AG09309 (cell line): ENCODE measurements at regions not wholly inside any gene's neighbourhood (a gene's known extent, or its start where the extent isn't known, plus 50 kb on each side); places are given as distances from the start of the nearest gene placed in this dataset.
"Not testable (repeated sequence)": the region's sequence is repeated elsewhere in the genome, so short reads cannot be mapped to it uniquely, and the experiment has no call there.

Source experiments
- DNase-seq: peaks from one replicate; pipeline ENCODE4 v3.0.0-alpha.2; 2010; ENCODE audit warnings: low read depth
- H3K4me3 ChIP-seq: 2 replicates; pipeline ENCODE4 v1.5.1; 2011; ENCODE audit warnings: mild to moderate bottlenecking, low read depth, low read length, moderate library complexity; ENCODE audit not compliant: control insufficient read depth
- TF ChIP-seq, protein P1 (sequence below): IDR thresholded peaks from 2 replicates; pipeline ENCODE4 v1.5.1; 2011; ENCODE audit warnings: mild to moderate bottlenecking, low read depth, low read length, inconsistent platforms; ENCODE audit not compliant: insufficient read depth, control insufficient read depth; ENCODE audit errors: missing control alignments

DNA sequence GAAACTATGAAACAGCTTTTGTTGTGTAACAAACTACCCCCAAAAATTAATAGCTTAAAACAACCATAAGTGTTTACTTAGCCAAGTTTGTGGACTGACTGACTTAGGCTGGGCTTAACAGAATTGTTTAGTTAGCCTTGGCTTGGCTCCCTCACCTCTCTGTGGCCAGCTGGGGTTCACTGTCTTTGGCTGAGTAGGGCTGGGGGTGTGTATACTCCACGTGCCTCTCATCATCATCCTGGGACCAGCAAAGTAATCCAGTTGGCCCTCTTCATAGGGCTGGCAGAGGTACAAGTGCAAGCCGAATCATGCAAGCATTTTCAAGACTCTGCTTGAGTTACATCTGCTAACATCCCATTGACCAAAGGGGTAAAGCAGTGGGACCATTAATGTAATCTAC lies 252.3 kb downstream of the BRINP2 start:
- TF ChIP-seq, protein P1, sequence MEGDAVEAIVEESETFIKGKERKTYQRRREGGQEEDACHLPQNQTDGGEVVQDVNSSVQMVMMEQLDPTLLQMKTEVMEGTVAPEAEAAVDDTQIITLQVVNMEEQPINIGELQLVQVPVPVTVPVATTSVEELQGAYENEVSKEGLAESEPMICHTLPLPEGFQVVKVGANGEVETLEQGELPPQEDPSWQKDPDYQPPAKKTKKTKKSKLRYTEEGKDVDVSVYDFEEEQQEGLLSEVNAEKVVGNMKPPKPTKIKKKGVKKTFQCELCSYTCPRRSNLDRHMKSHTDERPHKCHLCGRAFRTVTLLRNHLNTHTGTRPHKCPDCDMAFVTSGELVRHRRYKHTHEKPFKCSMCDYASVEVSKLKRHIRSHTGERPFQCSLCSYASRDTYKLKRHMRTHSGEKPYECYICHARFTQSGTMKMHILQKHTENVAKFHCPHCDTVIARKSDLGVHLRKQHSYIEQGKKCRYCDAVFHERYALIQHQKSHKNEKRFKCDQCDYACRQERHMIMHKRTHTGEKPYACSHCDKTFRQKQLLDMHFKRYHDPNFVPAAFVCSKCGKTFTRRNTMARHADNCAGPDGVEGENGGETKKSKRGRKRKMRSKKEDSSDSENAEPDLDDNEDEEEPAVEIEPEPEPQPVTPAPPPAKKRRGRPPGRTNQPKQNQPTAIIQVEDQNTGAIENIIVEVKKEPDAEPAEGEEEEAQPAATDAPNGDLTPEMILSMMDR = no peak
- no peak overlapping the region for H3K4me3 ChIP-seq
- no peak for DNase-seq

DNA sequence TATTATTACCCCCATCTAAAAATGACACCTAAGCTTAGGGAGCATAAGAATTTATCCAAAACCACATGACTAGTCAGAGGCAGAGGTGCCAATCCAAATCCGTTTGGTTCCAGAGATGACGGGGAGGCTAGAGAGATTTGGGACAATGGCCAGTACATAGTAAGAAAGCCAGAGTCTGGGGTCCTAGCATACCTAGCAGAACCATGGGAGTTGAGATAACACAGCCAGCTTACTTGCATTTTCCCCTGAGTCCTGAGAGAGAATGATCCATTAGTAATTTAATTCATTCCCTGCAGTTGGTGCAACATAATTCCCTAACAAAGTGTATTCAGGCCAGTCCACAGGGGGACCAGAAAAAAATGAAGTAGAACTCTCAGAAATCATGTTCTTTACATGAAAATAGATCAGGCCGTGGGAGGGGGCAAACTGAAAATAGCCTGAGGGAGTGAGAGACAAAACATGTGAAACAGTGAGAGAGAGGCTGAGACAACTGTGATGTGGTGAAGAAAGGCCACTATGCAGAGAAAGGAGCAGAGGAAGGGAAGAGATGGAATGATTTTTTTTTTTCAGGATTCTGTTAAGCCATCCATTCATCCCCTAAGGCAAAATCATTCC lies 243.3 kb downstream of the BRINP2 start:
- DNase-seq = no peak
- TF ChIP-seq, protein P1 = no peak

DNA sequence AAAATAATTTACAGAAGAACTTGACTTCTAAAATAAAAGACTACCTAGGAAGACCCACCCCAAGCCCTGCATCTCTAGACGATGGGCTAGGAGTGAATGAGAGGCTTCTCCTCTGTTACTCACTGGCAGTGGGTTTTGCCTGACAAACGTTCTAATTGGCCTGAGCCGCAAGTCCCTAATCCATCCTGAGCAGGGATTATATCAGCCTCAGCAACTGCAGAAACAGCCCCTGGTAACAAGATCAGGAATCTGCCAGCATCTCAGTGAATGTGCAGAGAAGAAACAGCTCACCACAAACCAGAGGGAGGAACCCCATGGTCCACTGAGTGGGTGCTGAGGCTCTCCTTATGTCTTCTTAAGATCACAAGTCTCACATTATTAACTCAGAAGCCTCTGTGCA lies 240.6 kb downstream of the BRINP2 start:
- H3K4me3 ChIP-seq = no peak overlapping the region
- no peak for DNase-seq
- TF ChIP-seq, protein P1 = no peak

More for the DNA sequence above, 243.3 kb downstream of the BRINP2 start:
- H3K4me3 ChIP-seq = no peak overlapping the region

DNA sequence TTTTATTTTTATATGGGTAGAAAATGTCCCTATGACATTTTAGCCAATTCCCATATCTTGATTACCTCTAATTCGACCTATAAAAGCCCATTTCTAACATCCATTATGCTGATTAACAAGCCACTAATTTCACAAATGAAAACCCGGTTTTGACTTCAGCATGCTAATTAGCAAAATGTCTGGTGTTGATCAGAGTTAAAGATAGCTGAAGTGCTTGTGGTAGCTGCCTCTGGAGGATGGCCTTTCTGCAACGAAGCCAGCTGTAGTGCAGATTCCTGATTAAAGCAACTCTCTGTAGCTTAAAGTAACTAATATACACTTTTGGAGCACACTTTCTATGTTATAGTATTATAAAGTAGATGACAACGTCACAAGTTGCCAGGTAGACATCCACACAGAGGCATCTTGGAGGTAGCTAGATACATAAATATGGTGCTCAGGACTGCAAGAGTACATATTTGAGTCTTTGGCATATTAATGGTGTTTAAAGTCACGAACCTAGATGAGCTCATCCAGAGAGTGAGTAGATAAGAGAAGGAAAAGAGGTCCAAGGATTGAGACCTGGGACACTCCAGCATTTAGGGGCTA lies 239.5 kb downstream of the BRINP2 start:
- no peak overlapping the region for H3K4me3 ChIP-seq
- TF ChIP-seq, protein P1 = no peak
- no peak for DNase-seq

DNA sequence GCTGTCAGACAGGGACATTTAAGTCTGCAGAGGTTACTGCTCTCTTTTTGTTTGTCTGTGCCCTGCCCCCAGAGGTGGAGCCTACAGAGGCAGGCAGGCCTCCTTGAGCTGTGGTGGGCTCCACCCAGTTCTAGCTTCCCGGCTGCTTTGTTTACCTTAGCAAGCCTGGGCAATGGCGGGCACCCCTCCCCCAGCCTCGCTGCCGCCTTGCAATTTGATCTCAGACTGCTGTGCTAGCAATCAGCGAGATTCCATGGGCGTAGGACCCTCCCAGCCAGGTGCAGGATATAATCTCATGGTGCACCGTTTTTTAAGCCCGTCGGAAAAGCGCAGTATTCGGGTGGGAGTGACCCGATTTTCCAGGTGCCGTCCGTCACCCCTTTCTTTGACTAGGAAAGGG lies 235.6 kb downstream of the BRINP2 start:
- H3K4me3 ChIP-seq, DNase-seq: not testable (repeated sequence)

DNA sequence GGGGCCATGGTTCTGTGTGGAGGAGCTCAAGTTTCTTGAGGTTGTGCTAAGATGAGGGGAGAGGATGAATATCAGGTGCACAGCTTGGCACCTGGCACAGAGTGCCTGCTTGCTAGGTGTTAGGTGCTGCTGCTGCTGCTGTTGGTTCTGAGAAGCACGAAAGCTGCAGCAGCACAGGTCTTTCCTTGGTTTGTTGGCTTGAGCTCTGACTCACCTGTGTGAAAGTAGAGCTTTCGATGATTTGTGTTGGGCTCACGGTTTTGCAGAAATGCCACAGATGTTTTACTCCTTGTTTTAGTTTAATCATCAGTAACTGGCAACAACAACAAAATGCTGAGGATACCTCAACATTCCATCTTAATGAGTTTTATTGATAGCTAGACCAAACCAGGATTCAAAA lies 221.6 kb downstream of the BRINP2 start:
- TF ChIP-seq, protein P1 = no peak
- DNase-seq = no peak
- H3K4me3 ChIP-seq = no peak overlapping the region

DNA sequence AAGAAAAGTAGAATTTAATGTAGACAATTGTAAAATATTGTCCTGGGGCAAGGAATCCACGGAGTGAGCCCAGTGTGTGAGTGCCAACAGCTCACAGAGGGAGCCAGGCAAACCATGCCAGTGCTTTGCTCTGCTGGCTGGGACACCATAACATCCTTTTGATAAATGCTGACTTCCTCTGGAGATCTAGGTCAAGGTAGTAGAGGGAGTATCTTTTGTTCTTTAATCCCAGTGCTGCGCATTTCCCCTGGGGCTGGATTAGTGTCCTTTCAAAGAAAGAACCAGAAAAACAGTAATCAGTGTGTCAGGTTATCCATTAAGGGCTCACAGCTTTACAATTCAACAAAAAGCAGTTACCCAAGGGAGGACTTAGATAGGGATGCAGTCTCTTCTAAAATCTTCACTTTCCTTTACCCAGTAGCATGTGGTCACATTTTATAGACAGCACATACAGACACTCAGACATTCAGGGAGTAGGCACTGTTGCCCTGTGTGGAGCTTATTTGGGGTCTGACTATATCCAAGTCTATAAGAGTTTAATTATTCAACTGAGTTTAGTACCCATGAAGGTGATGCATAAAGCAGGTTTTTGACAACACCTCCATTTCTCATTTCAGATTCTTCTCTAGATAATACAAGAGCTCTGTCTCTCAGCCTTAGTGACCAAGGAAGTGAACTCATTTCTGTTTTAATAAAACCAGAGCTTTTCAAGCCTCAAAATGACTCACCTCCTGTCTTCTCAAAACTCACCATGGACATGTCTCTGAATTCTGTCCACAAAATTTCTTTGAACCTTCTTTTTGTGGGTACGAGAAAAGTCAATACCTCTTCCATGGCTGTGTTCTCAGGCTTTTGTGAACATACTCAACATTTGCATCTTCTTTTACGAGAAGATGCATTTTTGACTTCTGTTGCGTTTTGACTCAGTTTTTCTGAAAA lies 215.3 kb downstream of the BRINP2 start:
- TF ChIP-seq, protein P1 = no peak
- DNase-seq = no peak
- no peak overlapping the region for H3K4me3 ChIP-seq
